RWPE2 (cell line): ENCODE measurements at regions not wholly inside any gene's neighbourhood (a gene's known extent, or its start where the extent isn't known, plus 50 kb on each side); places are given as distances from the start of the nearest gene placed in this dataset.
"Not testable (repeated sequence)": the region's sequence is repeated elsewhere in the genome, so short reads cannot be mapped to it uniquely, and the experiment has no call there.

Experiments used
- ATAC-seq: fragments of 200-7000 bp; cut with Tn5 transposase; 3 replicates; pipeline ENCODE4 v1.9.1; 2021; ENCODE audit warnings: low read depth
- DNase-seq: peaks from one replicate; pipeline ENCODE4 v3.0.0-alpha.2; 2020; ENCODE audit warnings: low spot score
- H3K27ac ChIP-seq: fragments of 450-650 bp; 2 replicates; pipeline ENCODE4 v1.5.1; 2017; ENCODE audit warnings: mild to moderate bottlenecking; ENCODE audit not compliant: poor library complexity, severe bottlenecking
- H3K27me3 ChIP-seq: fragments of 250-450 bp; sonication (Bioruptor Pico); 2 replicates; pipeline ENCODE4 v1.5.1; 2021; ENCODE audit warnings: mild to moderate bottlenecking, moderate library complexity; ENCODE audit not compliant: insufficient read depth, poor library complexity, severe bottlenecking
- H3K36me3 ChIP-seq: fragments of 250-450 bp; sonication (Bioruptor Pico); 2 replicates; pipeline ENCODE4 v1.5.1; 2020; ENCODE audit warnings: low read depth, mild to moderate bottlenecking, moderate library complexity
- H3K4me1 ChIP-seq: fragments of 250-450 bp; sonication (Bioruptor Pico); 2 replicates; pipeline ENCODE4 v1.5.1; 2021; ENCODE audit warnings: mild to moderate bottlenecking, moderate library complexity; ENCODE audit not compliant: insufficient read depth, poor library complexity, severe bottlenecking
- H3K4me3 ChIP-seq: fragments of 250-450 bp; sonication (Bioruptor Pico); 2 replicates; pipeline ENCODE4 v1.5.1; 2021; ENCODE audit warnings: mild to moderate bottlenecking, moderate library complexity; ENCODE audit not compliant: severe bottlenecking
- H3K9me3 ChIP-seq: fragments of 250-450 bp; sonication (Bioruptor Pico); 2 replicates; pipeline ENCODE4 v1.5.1; 2021; ENCODE audit warnings: mild to moderate bottlenecking, moderate library complexity; ENCODE audit not compliant: severe bottlenecking
- CTCF ChIP-seq: fragments of 450-650 bp; IDR thresholded peaks from one replicate; pipeline ENCODE4 v1.5.1; 2017; ENCODE audit warnings: mild to moderate bottlenecking, moderate library complexity; ENCODE audit not compliant: poor library complexity, severe bottlenecking

DNA sequence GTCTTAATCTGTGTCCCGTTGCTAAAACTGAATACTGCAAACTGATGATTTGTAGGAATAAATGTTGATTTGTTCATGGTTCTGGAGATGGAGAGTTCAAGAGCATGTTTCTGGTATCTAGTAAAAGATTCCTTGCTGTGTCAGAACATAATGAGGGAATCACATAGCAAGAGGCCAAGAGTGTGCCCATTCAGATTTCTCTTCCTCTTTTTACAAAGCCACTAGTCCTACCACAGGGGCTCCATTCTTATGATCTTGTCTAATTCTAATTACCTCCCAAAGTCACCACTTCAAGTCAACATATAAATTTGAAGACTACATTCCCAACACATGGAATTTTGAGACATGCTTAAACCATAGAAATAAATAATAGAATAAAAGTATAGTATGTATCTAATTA is 608.8 kb upstream of the EPHA5 start:
- TF ChIP-seq CTCF = no peak
- Histone ChIP-seq H3K27me3 (no peaks in the 10 kb centered on the region), H3K9me3 (peaks cover 2% of the 10 kb centered on the region), H3K27ac (no peak overlapping the region), H3K4me1 (no peaks in the 10 kb centered on the region), H3K4me3 (no peak overlapping the region), H3K36me3 (no peaks in the 10 kb centered on the region)
- no peak for ATAC-seq
- no peak for DNase-seq

GRCh38 chr4:66275411-66276038 is 605.2 kb upstream of the EPHA5 start:
- no peaks in the 10 kb centered on the region for H3K9me3 ChIP-seq
- no peak for ATAC-seq

GRCh38 chr4:66273110-66273509 is 602.8 kb upstream of the EPHA5 start:
- ATAC-seq (no peak), DNase-seq (no peak)
- H3K27ac ChIP-seq = no peak overlapping the region
- no peak overlapping the region for H3K4me3 ChIP-seq
- TF ChIP-seq CTCF = no peak
- no peaks in the 10 kb centered on the region for H3K4me1 ChIP-seq
- no peaks in the 10 kb centered on the region for H3K27me3 ChIP-seq
- no peaks in the 10 kb centered on the region for H3K36me3 ChIP-seq
- no peaks in the 10 kb centered on the region for H3K9me3 ChIP-seq

More at GRCh38 chr4:66275411-66276038, 605.2 kb upstream of the EPHA5 start:
- Histone ChIP-seq H3K36me3 (no peaks in the 10 kb centered on the region), H3K27me3 (no peaks in the 10 kb centered on the region), H3K27ac (no peak overlapping the region), H3K4me1 (no peaks in the 10 kb centered on the region), H3K4me3 (no peak overlapping the region)
- no peak for DNase-seq
- TF ChIP-seq CTCF = no peak

DNA sequence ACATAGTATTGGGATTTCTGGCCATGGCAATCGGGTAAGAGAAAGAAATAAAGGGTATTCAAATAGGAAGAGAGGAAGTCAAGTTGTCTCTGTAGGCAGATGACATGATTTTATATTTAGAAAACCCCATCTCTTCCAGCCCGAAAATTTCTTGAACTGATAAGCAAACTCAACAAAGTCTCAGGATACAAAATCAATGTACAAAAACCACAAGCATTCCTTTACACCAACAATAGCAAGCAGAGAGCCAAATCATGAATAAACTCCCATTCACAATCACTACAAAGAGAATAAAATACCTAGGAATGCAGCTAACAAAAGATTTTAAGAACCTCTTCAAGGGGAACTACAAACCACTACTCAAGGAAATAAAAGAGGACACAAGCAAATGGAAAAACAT is 600.1 kb upstream of the EPHA5 start:
- not testable (repeated sequence) for H3K9me3 ChIP-seq, H3K27me3 ChIP-seq, H3K27ac ChIP-seq, H3K4me1 ChIP-seq, ATAC-seq, H3K4me3 ChIP-seq, H3K36me3 ChIP-seq, DNase-seq

GRCh38 chr4:66266554-66266953 is 596.3 kb upstream of the EPHA5 start:
- not testable (repeated sequence) for DNase-seq, H3K36me3 ChIP-seq, H3K9me3 ChIP-seq, H3K27me3 ChIP-seq, H3K27ac ChIP-seq, H3K4me3 ChIP-seq, H3K4me1 ChIP-seq, ATAC-seq

- ATAC-seq (no peak), DNase-seq (no peak)
- Histone ChIP-seq H3K27ac (no peak overlapping the region), H3K36me3 (no peaks in the 10 kb centered on the region), H3K9me3 (no peaks in the 10 kb centered on the region), H3K4me1 (no peaks in the 10 kb centered on the region), H3K4me3 (no peak overlapping the region), H3K27me3 (no peaks in the 10 kb centered on the region)
- TF ChIP-seq CTCF = no peak
Measured at GRCh38 chr4:66266035-66266434, 595.7 kb upstream of the EPHA5 start.
